NCI-H187 (cell line): ENCODE measurements at regions not wholly inside any gene's neighbourhood (a gene's known extent, or its start where the extent isn't known, plus 50 kb on each side); places are given as distances from the start of the nearest gene placed in this dataset.
"Not testable (repeated sequence)": the region's sequence is repeated elsewhere in the genome, so short reads cannot be mapped to it uniquely, and the experiment has no call there.

Experiments
- DNase-seq, 2 experiments: peaks; one replicate each; lab custom pipeline; 2025; lab: John Stamatoyannopoulos, UW

DNA sequence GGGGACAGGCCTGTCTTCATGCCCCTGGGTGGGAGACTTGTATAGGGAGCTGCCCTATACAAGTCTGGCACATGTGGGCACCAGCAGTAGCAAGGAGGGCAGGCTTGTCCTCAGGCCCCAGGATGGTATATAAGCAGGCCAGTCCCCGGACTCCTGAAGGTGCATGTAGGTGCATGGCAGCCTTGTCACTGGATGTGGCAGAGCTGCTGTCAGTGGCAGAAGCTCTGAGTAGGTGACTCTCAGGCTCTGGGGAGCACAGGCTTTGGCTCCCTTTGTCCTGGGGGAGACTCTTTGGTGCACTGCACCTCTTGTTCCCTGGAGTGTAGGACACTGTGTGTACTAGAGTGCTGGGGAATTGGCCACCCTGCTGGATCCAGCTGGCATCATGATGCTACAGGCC lies 376.7 kb upstream of the DIPK2B start:
- DNase-seq, result no peak

DNA sequence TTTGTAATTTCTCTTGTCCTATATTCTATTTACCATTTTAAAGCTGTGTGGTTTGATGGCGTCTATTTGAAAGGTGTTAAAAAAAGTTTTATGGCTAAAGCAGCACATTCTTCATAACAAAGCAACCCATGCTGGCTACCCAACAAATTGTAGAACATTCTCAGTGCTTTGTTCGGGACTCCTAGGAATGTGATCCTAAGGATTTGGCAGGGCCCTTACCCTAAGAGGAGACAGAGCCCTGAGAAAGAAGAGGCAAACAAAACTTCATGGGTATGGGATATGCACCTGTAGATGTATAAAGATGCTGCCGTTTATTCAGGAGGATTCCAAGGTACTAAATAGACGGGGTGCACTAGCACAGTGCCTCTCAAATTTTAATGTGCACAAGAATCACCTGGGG lies 370.8 kb upstream of the DIPK2B start:
- DNase-seq, result no peak

DNA sequence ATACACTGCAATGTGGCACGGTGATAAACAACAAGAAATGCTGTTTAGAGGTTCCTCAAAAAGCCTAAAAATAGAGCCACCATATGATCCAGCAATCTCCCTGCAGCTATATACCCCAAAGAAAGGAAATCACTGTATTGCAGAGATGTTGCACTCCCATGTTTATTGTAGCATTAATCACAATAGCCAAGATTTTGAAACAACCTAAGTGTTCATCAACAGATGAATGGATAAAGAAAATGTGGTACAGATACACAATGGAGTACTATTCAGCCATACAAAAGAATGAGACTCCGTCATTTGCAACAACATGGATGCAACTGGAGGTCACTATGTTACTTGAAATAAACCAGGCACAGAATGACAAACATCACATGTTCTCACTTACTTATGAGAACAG lies 365.8 kb upstream of the DIPK2B start:
- DNase-seq, result no peak

DNA sequence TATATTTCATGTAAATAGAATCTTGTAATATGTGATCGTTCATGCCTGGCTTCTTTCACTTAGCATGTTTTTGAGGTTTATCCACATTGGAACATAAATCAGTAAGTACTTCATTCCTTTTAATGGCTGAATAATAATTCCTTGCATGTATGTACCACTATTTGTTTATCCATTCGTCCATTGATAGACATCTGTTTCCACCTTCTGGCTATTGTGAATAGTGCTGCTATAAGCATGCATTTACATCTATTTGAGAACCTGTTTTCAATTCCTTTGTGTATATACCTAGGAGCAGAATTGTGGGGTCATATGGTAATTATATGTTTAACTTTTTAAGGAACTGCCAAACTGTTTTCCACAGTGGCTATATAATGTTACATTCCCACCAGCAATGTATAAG lies 356.7 kb upstream of the DIPK2B start:
- DNase-seq, result no peak

DNA sequence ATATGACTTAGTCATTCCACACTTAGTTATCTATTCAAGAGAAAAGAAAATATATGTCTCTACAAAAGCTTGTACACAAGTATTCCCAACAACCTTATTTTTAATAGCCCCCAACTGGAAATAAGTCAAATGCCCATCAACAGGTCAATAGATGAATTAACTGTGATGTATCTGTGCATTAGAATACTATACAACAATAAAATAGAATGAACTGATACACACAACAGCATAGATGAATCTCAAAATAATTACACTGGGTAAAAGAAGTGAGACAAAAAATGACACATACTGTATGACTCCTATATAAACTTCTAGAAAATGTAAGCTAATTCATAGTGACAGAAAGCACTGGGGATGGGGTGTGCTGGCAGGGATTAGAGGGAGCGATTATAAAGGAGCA lies 354.1 kb upstream of the DIPK2B start:
- DNase-seq, result no peak

DNA sequence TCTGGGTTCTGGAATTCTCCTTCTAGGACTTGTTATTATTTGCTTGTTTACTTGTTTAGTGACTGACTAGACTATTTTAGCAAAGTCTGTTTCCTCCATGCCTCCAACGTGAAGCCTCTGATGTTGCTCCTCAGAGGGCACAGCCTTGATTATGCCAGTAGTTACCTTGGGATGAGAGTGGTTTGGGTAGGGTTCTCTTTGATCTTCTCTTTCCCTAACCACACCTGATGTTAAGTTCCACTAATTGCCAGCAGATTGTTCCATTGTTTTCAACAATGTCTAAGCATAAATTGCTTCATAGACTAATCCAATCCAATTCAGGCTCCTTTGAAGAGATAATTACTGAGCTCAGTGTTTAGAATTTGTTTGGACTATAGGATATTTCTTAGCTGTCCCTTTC lies 352.7 kb upstream of the DIPK2B start:
- DNase-seq, result no peak

DNA sequence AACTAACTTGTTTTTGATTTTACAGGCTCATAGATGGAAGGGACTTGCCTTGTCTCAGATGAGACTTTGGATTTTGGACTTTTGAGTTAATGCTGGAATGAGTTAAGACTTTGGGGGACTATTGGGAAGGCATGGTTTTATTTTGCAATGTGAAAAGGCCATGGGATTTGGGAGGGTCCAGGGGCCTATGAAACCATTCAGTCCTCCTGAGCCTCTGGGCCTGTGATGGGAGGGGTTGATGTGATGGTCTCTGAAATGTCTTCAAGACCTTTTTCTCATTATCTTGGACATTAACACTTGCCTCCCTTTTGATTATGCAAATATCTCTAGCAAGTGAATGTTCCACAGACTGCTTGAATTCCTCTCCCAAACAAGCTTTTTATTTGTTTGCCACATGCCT lies 346.0 kb upstream of the DIPK2B start:
- not testable (repeated sequence) for DNase-seq

DNA sequence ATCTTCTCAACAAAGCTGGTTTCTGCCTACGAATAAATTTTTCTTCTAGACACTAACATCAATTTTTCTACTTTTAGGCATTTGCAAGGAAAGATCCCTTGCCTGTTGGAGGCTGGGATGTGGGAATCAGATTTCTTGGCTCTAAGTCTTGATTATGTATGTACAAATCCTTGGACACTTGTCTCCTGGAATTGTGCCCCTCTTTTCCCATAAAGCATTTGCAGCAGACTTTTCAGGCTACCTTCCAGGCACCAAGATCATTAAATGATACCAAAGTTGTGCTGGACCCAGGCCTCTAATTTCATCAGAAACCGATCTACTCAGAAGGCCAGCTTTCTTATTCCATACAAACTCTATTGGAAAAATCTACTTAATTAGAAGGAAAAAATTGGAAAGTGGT lies 339.5 kb upstream of the DIPK2B start:
- DNase-seq, result no peak

DNA sequence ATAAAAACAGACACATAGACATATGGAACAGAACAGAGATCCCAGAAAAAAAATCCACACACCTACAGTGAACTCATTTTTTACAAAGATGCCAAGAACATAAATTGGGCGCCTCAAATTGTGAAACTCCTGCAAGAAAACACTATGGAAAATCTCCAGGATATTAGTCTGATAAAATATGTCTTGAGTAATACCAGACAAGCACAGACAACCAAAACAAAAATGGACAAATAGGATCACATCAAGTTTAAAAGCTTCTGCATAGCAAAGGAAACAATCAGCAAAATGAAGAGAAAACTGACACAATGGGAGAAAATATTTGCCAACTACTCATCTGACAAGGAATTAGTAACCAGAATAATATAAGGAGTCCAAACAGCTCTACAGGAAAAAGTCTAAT lies 337.3 kb upstream of the DIPK2B start:
- no peak for DNase-seq

DNA sequence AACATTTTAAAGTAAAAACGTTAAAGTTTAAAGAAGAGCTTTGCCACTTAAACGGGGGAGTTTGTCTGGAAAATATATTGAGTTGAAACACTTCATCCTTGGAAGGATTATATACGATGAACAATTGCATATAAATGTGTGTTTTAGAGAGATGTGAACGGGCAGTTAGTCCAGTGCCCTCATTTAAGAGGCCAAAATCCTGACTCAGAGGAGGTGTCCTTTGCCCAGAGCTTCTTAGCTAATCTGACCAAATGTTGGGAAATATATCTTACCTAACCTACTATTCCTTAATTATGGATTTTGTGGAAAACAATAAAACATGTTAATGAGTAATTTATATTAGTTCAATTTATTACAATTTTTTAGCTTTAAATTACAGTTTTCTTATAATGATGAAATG lies 327.2 kb upstream of the DIPK2B start:
- no peak for DNase-seq

DNA sequence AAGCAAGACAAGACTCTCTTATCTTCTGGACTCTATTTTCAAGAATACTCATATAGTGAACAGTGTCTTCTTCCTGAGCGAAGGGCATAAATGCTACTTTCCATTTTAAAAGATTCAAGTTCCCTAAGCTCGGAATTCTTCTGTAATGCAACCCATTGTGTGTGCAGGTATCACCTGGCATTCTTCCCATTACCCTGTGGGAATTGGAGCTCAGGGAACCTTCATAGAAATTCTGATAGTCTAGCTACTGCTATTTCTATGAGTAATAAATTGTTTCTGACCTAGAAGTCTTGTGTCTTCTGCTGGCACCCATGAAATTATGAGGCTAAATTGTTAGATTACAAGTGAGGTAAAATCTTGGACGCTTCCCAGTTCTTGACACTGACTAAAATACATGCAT lies 324.1 kb upstream of the DIPK2B start:
- DNase-seq, result no peak

DNA sequence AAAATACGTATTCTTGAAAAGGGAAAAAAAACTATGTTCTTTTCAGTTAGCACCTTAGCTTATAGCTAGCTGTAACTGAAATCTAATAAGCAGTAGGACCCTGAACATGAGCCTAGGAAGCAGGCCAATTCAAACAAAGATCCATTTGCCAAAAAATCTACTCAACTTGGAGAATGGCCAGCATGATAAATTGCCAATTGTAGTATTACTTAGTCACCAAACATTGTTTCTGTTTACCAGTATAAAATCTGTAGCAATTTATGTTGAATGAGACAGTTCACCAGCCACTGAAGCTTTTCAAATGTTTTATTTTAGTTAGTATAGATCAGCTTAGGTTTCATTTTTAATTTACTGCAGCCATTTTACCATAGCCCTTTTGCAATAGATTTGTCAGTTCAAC lies 323.6 kb upstream of the DIPK2B start:
- no peak for DNase-seq

DNA sequence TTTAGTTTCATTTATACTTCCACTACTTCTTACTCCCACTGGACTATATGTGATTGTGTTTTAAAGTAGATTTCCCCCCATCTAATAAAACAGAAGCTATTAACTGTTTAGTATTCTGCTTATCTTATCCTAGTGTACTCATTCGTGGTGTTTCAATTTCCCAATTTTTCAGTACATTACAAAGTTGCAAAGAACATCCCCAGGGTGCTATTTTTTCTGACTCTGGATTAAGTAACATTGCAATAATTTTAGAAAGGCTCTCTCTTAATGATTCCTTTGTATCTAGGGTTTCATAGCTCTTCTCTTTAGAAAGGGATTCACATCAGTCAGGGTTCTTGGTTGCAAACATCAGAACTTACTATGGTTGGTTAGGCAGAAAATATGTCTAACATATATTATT lies 317.9 kb upstream of the DIPK2B start:
- DNase-seq, result no peak

DNA sequence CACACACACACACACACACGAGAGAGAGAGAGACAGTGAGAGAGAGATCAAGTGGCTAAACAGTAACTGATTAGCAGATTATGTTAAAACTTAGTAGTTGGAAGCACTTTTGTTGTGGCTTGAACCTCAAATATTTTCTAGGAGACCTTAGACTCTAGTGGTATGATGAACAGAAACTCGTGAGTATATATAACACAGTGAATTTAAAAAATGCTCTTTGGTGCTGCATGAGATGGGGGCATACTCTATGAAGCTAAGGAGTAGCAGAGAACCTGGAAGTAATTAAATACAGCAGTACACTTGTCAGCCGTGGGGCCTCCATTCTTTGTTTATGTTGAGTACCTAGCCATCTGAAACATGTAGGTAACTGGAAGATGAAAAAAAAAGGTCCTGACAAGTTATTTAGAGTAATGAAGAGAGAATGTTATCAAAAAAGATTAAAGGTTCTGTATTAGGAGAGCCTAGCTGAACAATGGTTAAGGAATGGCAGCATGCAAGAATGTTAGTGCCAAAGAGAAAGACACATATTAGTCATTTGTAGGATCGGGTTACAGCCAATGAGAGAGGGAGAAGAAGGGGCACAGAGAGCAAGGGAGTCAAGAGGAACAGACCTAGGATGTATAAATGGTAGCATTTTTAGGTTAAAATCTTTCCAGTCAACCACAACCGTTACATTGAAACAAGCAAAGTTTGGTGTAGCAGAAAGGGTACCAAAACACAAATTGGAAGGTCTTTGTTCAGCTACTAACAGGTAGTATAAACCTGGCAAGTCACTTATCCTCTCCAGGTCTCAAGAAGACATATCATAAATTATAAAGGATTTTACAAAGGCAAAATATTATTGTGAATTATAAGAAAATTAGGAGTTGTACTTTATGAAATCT lies 316.7 kb upstream of the DIPK2B start:
- no peak for DNase-seq

DNA sequence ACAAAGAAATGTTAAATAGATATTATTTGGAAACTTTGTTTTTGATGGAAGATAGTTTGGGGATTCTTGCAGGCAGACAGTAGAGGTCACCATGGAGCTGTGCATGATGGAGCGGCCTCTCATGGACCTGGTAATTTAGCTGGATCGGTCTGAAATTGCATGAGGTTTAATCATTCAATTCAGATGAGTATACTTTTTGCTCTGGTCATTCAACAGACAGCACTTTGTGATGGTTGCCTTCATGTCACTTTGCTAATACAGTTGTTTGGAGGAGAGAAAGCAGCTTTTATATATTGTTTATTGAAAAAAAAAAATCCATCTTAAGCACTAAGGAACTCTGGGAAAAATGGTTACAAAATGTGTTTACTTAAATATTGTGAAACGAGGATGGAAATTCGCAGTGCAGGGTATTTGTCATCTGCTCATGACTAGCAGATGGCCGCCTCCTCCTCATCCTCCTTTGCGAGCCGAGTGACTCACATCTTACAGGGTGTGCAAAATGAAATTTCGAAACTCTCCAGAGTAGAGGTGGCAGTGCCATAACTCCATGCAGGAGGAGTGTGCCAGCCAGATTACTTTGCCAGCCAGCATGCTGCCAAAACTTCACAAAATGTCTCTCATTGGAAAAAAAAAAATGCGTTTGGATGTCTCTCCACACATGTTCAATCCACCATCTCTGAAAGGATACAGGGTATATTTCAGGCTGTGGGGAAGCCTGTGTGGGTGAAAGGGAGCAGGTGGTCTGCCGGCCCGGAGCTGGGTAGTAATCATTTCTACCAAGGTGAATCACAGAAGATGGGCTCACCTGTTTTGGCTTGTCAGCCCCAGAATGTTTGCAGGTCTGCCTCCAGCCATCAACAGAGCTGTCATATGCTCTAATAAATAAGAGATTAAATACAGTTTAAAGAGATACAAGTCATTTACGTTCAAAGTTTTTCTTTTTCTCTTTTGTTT lies 314.9 kb upstream of the DIPK2B start:
- no peak for DNase-seq

DNA sequence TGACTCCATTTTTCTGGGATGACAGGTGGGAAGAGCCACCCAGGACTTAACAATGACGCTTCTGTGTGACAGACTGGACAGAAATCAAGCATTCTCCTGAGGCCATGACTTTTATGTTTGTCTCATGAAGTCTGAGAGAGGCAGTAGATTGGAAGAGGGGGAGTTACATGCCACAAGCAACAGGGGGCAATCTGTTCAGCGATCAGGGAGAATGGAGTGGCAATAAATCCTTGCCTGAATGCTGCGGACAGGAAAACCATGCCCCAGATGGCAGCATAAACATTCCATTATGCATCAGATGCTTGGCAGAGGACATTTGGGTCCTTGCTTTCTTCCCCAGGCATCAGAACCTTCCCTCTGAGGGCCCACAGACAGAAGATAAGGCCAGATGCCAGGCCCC lies 312.4 kb upstream of the DIPK2B start:
- no peak for DNase-seq

DNA sequence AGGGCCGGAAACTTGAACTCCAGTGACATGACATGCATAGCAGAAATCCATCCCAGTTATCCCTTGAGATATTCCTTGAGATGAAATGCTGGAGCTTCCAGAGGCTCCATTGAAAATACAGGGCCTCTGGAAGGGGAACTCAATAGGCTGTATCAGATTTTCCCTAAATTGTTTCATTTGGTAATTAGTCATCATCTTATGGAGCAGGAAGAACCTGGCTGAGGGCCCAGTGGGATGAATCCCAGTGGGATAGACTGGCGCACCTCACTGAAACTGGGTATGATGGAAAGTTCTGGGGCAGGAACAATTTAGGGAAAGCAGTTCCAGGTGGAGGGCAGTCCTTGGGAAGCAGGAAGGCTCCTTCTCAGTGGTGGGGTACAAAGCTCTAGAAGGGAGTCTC lies 307.8 kb upstream of the DIPK2B start:
- no peak for DNase-seq

DNA sequence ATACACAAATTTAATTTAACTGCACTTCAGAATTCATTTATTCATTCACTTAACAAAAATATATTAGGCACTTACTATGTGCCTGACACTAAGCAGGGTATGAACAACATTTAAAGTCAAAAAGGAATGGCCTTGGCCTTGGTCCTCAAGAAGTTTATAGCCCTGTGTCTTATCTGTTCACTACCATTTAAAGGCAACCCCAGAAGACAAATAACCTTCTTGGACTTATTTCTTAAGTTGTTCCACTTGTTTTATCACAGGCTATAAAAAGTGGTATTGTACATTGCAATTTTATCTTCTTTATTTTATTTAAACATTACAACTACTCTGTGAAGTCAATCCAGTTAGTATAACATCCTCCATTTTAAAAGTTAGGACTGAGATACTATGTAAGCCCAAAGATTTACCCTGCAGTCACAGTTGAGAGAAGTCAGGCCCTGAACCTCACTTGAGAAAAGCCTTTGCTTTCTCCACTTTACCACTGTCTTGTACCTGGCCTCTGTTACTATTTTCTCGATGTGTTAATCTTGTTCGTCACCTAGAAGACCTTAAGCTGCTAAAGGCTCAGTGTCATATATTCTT lies 305.6 kb upstream of the DIPK2B start:
- DNase-seq, result no peak

DNA sequence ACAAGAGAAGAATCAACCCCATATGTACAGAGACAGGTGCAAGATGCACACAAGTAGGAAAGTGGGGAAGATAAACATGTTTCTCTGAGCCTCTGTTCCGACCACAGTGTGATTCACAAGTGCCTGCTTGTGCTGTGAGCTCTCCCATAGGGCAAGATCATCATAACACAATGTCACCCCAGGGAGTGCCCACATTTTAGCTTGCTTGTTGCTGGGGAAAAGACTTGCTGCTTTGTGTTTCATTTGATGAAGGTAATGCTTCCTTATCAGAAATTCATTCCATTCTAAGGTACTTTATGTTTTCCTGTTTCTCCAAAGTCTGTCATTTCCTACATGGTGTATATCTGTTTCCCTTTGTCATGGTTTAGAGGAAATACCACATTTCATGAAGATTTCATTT lies 304.5 kb upstream of the DIPK2B start:
- no peak for DNase-seq

DNA sequence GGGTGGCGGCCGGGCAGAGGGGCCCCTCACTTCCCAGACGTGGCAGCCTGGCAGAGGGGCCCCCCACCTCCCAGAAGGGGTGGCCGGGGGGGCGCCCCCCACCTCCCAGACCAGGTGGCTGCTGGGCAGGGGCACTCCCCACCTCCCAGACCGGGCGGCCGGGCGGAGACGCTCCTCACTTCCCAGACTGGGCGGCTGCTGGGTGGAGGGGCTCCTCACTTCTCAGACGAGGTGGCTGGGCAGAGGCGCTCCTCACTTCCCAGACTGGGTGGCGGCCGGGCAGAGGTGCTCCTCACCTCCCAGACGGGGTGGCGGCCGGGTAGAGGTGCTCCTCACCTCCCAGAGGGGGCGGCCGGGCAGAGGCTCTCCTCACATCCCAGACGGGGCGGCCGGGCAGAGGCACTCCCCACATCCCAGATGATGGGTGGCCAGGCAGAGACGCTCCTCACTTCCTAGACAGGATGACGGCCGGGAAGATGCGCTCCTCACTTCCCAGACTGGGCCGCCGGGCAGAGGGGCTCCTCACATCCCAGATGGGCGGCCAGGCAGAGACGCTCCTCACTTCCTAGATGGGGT lies 303.2 kb upstream of the DIPK2B start:
- DNase-seq, result not testable (repeated sequence)

DNA sequence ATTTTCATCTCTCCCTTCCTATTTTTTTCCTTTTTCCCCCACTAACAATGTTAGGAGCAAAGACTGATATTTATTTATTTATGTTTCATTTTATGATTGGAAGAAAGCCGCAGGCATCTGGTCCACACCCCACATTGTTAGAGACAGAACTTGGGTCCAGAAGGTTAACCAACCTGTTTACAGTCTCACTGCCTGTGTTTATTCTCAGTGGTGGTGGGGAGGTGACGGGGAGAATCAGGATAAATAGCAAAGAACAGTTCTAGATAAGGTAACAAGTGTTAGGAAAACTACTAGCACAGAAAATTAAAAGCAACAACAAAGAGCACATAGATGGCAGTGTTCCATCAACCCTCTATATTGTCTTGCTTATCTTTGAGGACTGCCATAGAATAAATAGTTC lies 301.7 kb upstream of the DIPK2B start:
- DNase-seq, result no peak

DNA sequence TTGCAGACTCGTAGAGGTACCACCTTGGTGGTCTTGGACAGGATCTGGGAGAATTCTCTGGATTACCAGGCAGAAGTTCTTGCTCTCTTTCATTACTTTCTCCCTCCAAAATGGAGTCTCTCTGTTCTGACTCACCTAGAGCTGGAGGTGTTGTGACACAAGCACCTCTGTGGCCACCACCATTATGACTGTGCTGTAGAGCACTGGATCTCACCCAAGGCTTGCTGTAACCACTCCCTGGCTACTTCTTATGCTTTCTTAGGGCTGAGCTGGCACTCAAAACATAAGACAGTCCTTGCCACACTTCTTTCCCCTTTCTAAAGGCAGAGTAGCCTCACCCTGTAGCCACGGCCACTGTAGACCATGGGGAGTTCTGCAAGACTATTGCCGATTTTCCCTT lies 296.6 kb upstream of the DIPK2B start:
- no peak for DNase-seq
